Erythroblast (primary cell): ENCODE measurements at regions not wholly inside any gene's neighbourhood (a gene's known extent, or its start where the extent isn't known, plus 50 kb on each side); places are given as distances from the start of the nearest gene placed in this dataset.

Experiments
- GATA1 ChIP-seq: IDR thresholded peaks from 2 replicates; pipeline ENCODE4 v1.6.1; 2011; ENCODE audit warnings: low read depth, mild to moderate bottlenecking, control low read depth, low read length, moderate library complexity
- POLR2A ChIP-seq: IDR thresholded peaks from 2 replicates; pipeline ENCODE4 v1.6.1; 2011; ENCODE audit warnings: mild to moderate bottlenecking, low read length

- no peak for TF ChIP-seq POLR2A
- TF ChIP-seq GATA1, result no peak
Observed at GRCh38 chr19:28018499-28018898, 1194.5 kb downstream of the UQCRFS1 start.
